CD4-positive, alpha-beta memory T cell (primary cell): ENCODE measurements at regions not wholly inside any gene's neighbourhood (a gene's known extent, or its start where the extent isn't known, plus 50 kb on each side); places are given as distances from the start of the nearest gene placed in this dataset.
A peak's percentile ranks its signal among the peaks of the same experiment; 100 is the strongest.

Experiments used
- CTCF ChIA-PET: fragments of 350-600 bp; sonication (Branson Sonifier 250); formaldehyde crosslinking; loops from one replicate; lab custom pipeline; 2021; ENCODE audit warnings: inconsistent platforms; ENCODE audit not compliant: partially characterized antibody; lab: Charles Lee
- POLR2A ChIA-PET: fragments of 350-600 bp; sonication (Branson Sonifier 250); formaldehyde crosslinking; loops from one replicate; lab custom pipeline; 2021; ENCODE audit not compliant: partially characterized antibody; lab: Charles Lee
- DNase-seq, 5 donors: peaks; one replicate each; pipeline versions ENCODE4 v3.0.0 to v3.0.0-alpha.2; 2020 to 2022; ENCODE audit warnings: mixed read lengths in 1 of 5
- H3K27ac ChIP-seq: one replicate; pipeline ENCODE4 v1.7.0; 2013; ENCODE audit warnings: low read depth, low read length
- H3K27me3 ChIP-seq: 2 replicates; pipeline ENCODE4 v1.7.0; 2013; ENCODE audit warnings: mild to moderate bottlenecking, low read length, moderate library complexity; ENCODE audit not compliant: insufficient read depth
- H3K36me3 ChIP-seq: 2 replicates; pipeline ENCODE4 v1.7.0; 2013; ENCODE audit warnings: mild to moderate bottlenecking, low read length, moderate library complexity; ENCODE audit not compliant: insufficient read depth
- H3K4me1 ChIP-seq: 2 replicates; pipeline ENCODE4 v1.7.0; 2013; ENCODE audit warnings: mild to moderate bottlenecking, low read length, moderate library complexity; ENCODE audit not compliant: insufficient read depth
- H3K4me3 ChIP-seq, 2 donors: one replicate each; pipeline ENCODE4 v1.7.0; 2013; ENCODE audit warnings: low read length in 2 of 2, mild to moderate bottlenecking in 1 of 2
- H3K9me3 ChIP-seq, 2 donors: one replicate each; pipeline ENCODE4 v1.7.0; 2013; ENCODE audit warnings: low read length in 2 of 2, control low read depth in 1 of 2; ENCODE audit not compliant: control insufficient read depth in 1 of 2
- H3K27ac Mint-ChIP-seq, 7 donors: one replicate each; pipeline ENCODE4 v1.8.0; 2020 to 2021; ENCODE audit warnings: mixed read lengths in 7 of 7, mild to moderate bottlenecking in 6 of 7, inconsistent platforms in 3 of 7, moderate library complexity in 3 of 7
- H3K27me3 Mint-ChIP-seq, 2 donors: one replicate each; pipeline ENCODE4 v1.8.0; 2020 to 2021; ENCODE audit warnings: mixed read lengths in 2 of 2
- H3K36me3 Mint-ChIP-seq, 2 donors: one replicate each; pipeline ENCODE4 v1.8.0; 2020 to 2021; ENCODE audit warnings: mixed read lengths in 2 of 2, inconsistent platforms in 1 of 2, mild to moderate bottlenecking in 1 of 2
- H3K4me1 Mint-ChIP-seq, 4 donors: one replicate each; pipeline ENCODE4 v1.8.0; 2020 to 2021; ENCODE audit warnings: mixed read lengths in 4 of 4, mild to moderate bottlenecking in 1 of 4
- H3K4me3 Mint-ChIP-seq, 8 donors: one replicate each; pipeline ENCODE4 v1.8.0; 2020 to 2021; ENCODE audit warnings: mixed read lengths in 8 of 8, mild to moderate bottlenecking in 7 of 8, moderate library complexity in 6 of 8, inconsistent platforms in 3 of 8
- H3K9me3 Mint-ChIP-seq, 8 donors: one replicate each; pipeline ENCODE4 v1.8.0; 2020 to 2021; ENCODE audit warnings: mixed read lengths in 8 of 8, mild to moderate bottlenecking in 5 of 8, inconsistent platforms in 3 of 8, moderate library complexity in 1 of 8
- intact Hi-C: fragments of 100-400 bp; cut with micrococcal nuclease; formaldehyde crosslinking; loops from one replicate; pipeline ENCODE4 v1.15.1; 2023

- peaks cover 50 to 54% of the 10 kb centered on the region in 2 donors for H3K36me3 Mint-ChIP-seq
- intact Hi-C loops: no loop called here
- no peaks in the 10 kb centered on the region for H3K27me3 ChIP-seq
- H3K4me1 Mint-ChIP-seq: peaks cover 0 to 4% (median 1%) of the 10 kb centered on the region in 4 donors
- peak overlapping the region in 2 of 7 donors; percentile 44 to 62 for H3K27ac Mint-ChIP-seq
- DNase-seq: no peak
- H3K27me3 Mint-ChIP-seq: no peaks in the 10 kb centered on the region
- H3K36me3 ChIP-seq: peaks cover 42% of the 10 kb centered on the region
- H3K9me3 ChIP-seq: no peaks in the 10 kb centered on the region
- POLR2A ChIA-PET: interaction anchor here (0.5 to 1.1 kb wide), 3 partner anchors 74 to 185 kb away, joined by 3 to 4 read pairs (median 3); partner anchors contain the start of genes MORC3 and SETD4
- no peak overlapping the region for H3K4me3 ChIP-seq
- no peak overlapping the region for H3K27ac ChIP-seq
- no peaks in the 10 kb centered on the region for H3K4me1 ChIP-seq
- H3K9me3 Mint-ChIP-seq: peaks cover 0 to 1% (median 0%) of the 10 kb centered on the region in 8 donors
- H3K4me3 Mint-ChIP-seq: no peak overlapping the region
- CTCF ChIA-PET: interaction anchor here (0.6 to 4.5 kb wide), 4 partner anchors 41 to 146 kb away, joined by 3 to 12 read pairs (median 4); partner anchors contain the start of gene MORC3
Measured at GRCh38 chr21:36245649-36246048, 74.3 kb upstream of the MORC3 start.

- Histone ChIP-seq H3K9me3 (no peaks in the 10 kb centered on the region), H3K27ac (no peak overlapping the region), H3K4me1 (no peaks in the 10 kb centered on the region), H3K4me3 (no peak overlapping the region), H3K27me3 (no peaks in the 10 kb centered on the region), H3K36me3 (peaks cover 42% of the 10 kb centered on the region)
- Mint-ChIP-seq H3K27me3 (no peaks in the 10 kb centered on the region), H3K27ac (peak overlapping the region in 1 of 7 donors; percentile 62), H3K36me3 (peaks cover 53 to 58% of the 10 kb centered on the region in 2 donors), H3K4me3 (no peak overlapping the region), H3K9me3 (peaks cover 0 to 1% (median 0%) of the 10 kb centered on the region in 8 donors), H3K4me1 (peaks cover 0 to 4% (median 1%) of the 10 kb centered on the region in 4 donors)
- POLR2A ChIA-PET: interaction anchor here (0.5 to 1.1 kb wide), 3 partner anchors 74 to 186 kb away, joined by 3 to 4 read pairs (median 3); partner anchors contain the start of genes MORC3 and SETD4
- no peak for DNase-seq
- intact Hi-C loops: no loop called here
- CTCF ChIA-PET: interaction anchor here (0.6 to 4.5 kb wide), 6 partner anchors 10 to 138 kb away, joined by 3 to 12 read pairs (median 4); partner anchors contain the start of gene MORC3
Measured at GRCh38 chr21:36246080-36246631, 73.8 kb upstream of the MORC3 start.

DNA sequence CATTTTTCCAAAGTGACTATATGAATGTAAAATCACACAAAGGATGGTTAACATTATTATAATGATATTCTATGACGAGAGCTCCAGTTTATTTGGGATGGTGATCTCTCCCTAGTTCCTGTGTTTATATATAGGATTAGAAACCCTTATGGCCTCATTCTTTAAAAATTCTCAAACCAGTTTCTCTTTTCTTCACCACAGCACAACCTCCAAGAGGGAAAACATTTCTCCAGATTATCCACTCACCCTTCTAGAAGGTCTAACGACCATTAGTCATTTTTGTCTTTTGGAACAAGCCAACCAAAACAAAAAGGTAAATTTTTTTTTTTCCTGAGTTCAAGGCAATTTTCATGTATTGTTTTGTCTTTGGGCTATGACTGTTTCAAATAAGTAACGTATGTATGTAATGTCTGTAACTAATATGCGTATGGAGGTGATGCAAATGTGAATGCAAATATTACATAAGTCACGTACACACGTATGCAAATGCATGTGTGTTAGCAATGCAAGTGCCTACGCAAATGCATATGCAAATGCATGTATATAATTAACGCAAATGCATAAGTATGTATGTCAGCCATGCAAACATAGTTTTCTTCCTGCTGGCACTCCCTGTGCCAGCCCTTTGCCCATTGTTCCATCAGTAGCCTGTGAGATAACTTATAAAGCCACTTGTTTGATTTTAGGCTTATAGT is 72.5 kb upstream of the MORC3 start:
- H3K27ac ChIP-seq: no peak overlapping the region
- Mint-ChIP-seq H3K4me1 (peaks cover 0 to 3% (median 1%) of the 10 kb centered on the region in 4 donors), H3K36me3 (peaks cover 57 to 66% of the 10 kb centered on the region in 2 donors), H3K4me3 (no peak overlapping the region), H3K27me3 (no peaks in the 10 kb centered on the region), H3K9me3 (peaks cover 0 to 1% (median 0%) of the 10 kb centered on the region in 8 donors), H3K27ac (no peak overlapping the region)
- H3K36me3 ChIP-seq: peaks cover 46% of the 10 kb centered on the region
- DNase-seq: no peak
- ChIA-PET POLR2A (no interaction called here), CTCF (interaction anchor here (1.1 to 4.5 kb wide), 3 partner anchors 18 to 82 kb away, joined by 3 to 12 read pairs (median 3); partner anchors contain the start of gene MORC3)
- H3K4me1 ChIP-seq: no peaks in the 10 kb centered on the region
- no peak overlapping the region for H3K4me3 ChIP-seq
- H3K9me3 ChIP-seq: no peaks in the 10 kb centered on the region
- intact Hi-C loops: no loop called here
- no peaks in the 10 kb centered on the region for H3K27me3 ChIP-seq

GRCh38 chr21:36249576-36250422 is 70.2 kb upstream of the MORC3 start:
- H3K27me3 ChIP-seq: no peaks in the 10 kb centered on the region
- ChIA-PET POLR2A (no interaction called here), CTCF (interaction anchor here (0.7 kb wide), 1 partner anchor 13 kb away, joined by 3 read pairs; no protein-coding TSS in a partner anchor)
- Mint-ChIP-seq H3K9me3 (peaks cover 0 to 1% (median 0%) of the 10 kb centered on the region in 8 donors), H3K27ac (peak overlapping the region in 4 of 7 donors; percentile 27 to 72 (median 64)), H3K27me3 (no peaks in the 10 kb centered on the region), H3K4me1 (peaks cover 3 to 10% (median 5%) of the 10 kb centered on the region in 4 donors), H3K4me3 (no peak overlapping the region), H3K36me3 (peaks cover 74 to 76% of the 10 kb centered on the region in 2 donors)
- H3K27ac ChIP-seq: no peak overlapping the region
- H3K4me1 ChIP-seq: peaks cover 7% of the 10 kb centered on the region
- no peak overlapping the region for H3K4me3 ChIP-seq
- peaks cover 55% of the 10 kb centered on the region for H3K36me3 ChIP-seq
- intact Hi-C loops: no loop called here
- DNase-seq: no peak
- H3K9me3 ChIP-seq: no peaks in the 10 kb centered on the region

- no peak overlapping the region for H3K4me3 ChIP-seq
- CTCF ChIA-PET: interaction anchor here (0.7 kb wide), 1 partner anchor 13 kb away, joined by 3 read pairs; no protein-coding TSS in a partner anchor
- Mint-ChIP-seq H3K9me3 (peaks cover 0 to 1% (median 0%) of the 10 kb centered on the region in 8 donors), H3K36me3 (peaks cover 69 to 71% of the 10 kb centered on the region in 2 donors), H3K27ac (peak overlapping the region in 4 of 7 donors; percentile 28 to 69 (median 62)), H3K4me1 (peaks cover 3 to 10% (median 5%) of the 10 kb centered on the region in 4 donors), H3K27me3 (no peaks in the 10 kb centered on the region), H3K4me3 (no peak overlapping the region)
- no peaks in the 10 kb centered on the region for H3K27me3 ChIP-seq
- peaks cover 7% of the 10 kb centered on the region for H3K4me1 ChIP-seq
- intact Hi-C loops: no loop called here
- no peak for DNase-seq
- H3K36me3 ChIP-seq: peaks cover 50% of the 10 kb centered on the region
- POLR2A ChIA-PET: no interaction called here
- no peak overlapping the region for H3K27ac ChIP-seq
- no peaks in the 10 kb centered on the region for H3K9me3 ChIP-seq
Measured at GRCh38 chr21:36250423-36251075, 69.4 kb upstream of the MORC3 start.

GRCh38 chr21:36254106-36254941 is 65.7 kb upstream of the MORC3 start:
- Histone ChIP-seq H3K4me3 (no peak overlapping the region), H3K9me3 (no peaks in the 10 kb centered on the region), H3K36me3 (peaks cover 32% of the 10 kb centered on the region), H3K4me1 (peaks cover 7% of the 10 kb centered on the region), H3K27me3 (no peaks in the 10 kb centered on the region), H3K27ac (no peak overlapping the region)
- intact Hi-C loops: no loop called here
- CTCF ChIA-PET: interaction anchor here (0.7 to 1.7 kb wide), 2 partner anchors 10 to 31 kb away, joined by 3 to 4 read pairs; no protein-coding TSS in a partner anchor
- H3K4me1 Mint-ChIP-seq: peaks cover 6 to 10% (median 8%) of the 10 kb centered on the region in 4 donors
- no peaks in the 10 kb centered on the region for H3K27me3 Mint-ChIP-seq
- DNase-seq: no peak
- peaks cover 0 to 1% (median 0%) of the 10 kb centered on the region in 8 donors for H3K9me3 Mint-ChIP-seq
- POLR2A ChIA-PET: interaction anchor here (1.0 kb wide), 1 partner anchor 66 kb away, joined by 4 read pairs; the partner anchor contains the start of gene MORC3
- peak overlapping the region in 6 of 7 donors; percentile 1 to 78 (median 40) for H3K27ac Mint-ChIP-seq
- H3K4me3 Mint-ChIP-seq: no peak overlapping the region
- H3K36me3 Mint-ChIP-seq: peaks cover 61 to 62% of the 10 kb centered on the region in 2 donors
